SU-DHL-6 (cell line): ENCODE measurements at regions not wholly inside any gene's neighbourhood (a gene's known extent, or its start where the extent isn't known, plus 50 kb on each side); places are given as distances from the start of the nearest gene placed in this dataset.

Source experiments
- H2AFZ ChIP-seq: fragments of 200-600 bp; sonication (generic); 2 replicates; pipeline ENCODE4 v1.6.1; 2014; ENCODE audit warnings: low read depth, mild to moderate bottlenecking, moderate library complexity, mixed read lengths, antibody characterized with exemption, low read length; ENCODE audit not compliant: severe bottlenecking
- H3F3A ChIP-seq: fragments of 200-600 bp; shearing (Covaris generic); 2 replicates; pipeline ENCODE4 v1.6.0; 2016; ENCODE audit warnings: antibody characterized with exemption, mild to moderate bottlenecking; ENCODE audit not compliant: insufficient read depth
- H3K27ac ChIP-seq: fragments of 200-600 bp; sonication (generic); 2 replicates; pipeline ENCODE4 v1.5.1; 2016; ENCODE audit warnings: low read depth, mild to moderate bottlenecking, low read length, moderate library complexity, mixed read lengths
- H3K27me3 ChIP-seq: fragments of 200-600 bp; sonication (generic), shearing (Covaris generic); 2 replicates; pipeline ENCODE4 v1.6.0; 2014; ENCODE audit warnings: mild to moderate bottlenecking, low read length
- H3K36me3 ChIP-seq: fragments of 200-600 bp; sonication (generic); 2 replicates; pipeline ENCODE4 v1.6.1; 2014; ENCODE audit warnings: mild to moderate bottlenecking, low read length, mixed read lengths
- H3K4me2 ChIP-seq: fragments of 300-600, 200-600 bp; shearing (Covaris generic), sonication (generic); 2 replicates; pipeline ENCODE4 v1.6.0; 2014; ENCODE audit warnings: low read length, low read depth, mild to moderate bottlenecking; ENCODE audit not compliant: poor library complexity, severe bottlenecking
- H3K4me3 ChIP-seq: fragments of 200-600 bp; sonication (generic); 2 replicates; pipeline ENCODE4 v1.5.1; 2014; ENCODE audit warnings: antibody characterized with exemption, low read length, mild to moderate bottlenecking, mixed read lengths; ENCODE audit not compliant: insufficient read depth, poor library complexity, severe bottlenecking
- H3K79me2 ChIP-seq: fragments of 200-600 bp; sonication (generic); 2 replicates; pipeline ENCODE4 v1.6.1; 2014; ENCODE audit warnings: mild to moderate bottlenecking, low read length, moderate library complexity; ENCODE audit not compliant: insufficient read depth
- H3K9ac ChIP-seq: fragments of 200-600 bp; sonication (generic); 2 replicates; pipeline ENCODE4 v1.7.0; 2014; ENCODE audit warnings: mild to moderate bottlenecking, low read length
- H3K9me2 ChIP-seq: fragments of 200-600 bp; sonication (generic); replicated peaks from 2 replicates; pipeline ENCODE4 v1.6.1; 2014; ENCODE audit warnings: low read length; ENCODE audit not compliant: insufficient read depth
- H3K9me3 ChIP-seq: fragments of 200-600 bp; sonication (generic); 2 replicates; pipeline ENCODE4 v1.6.1; 2014; ENCODE audit warnings: low read length, mixed read lengths; ENCODE audit not compliant: insufficient read depth
- H4K20me1 ChIP-seq: fragments of 200-600 bp; sonication (generic); 2 replicates; pipeline ENCODE4 v1.6.1; 2014; ENCODE audit warnings: low read depth, mild to moderate bottlenecking, antibody characterized with exemption, low read length, moderate library complexity, mixed read lengths
- CTCF ChIP-seq: fragments of 200-600 bp; sonication (generic); IDR thresholded peaks from one replicate; pipeline ENCODE4 v1.5.1; 2017; ENCODE audit warnings: antibody characterized with exemption, mild to moderate bottlenecking, low read length, moderate library complexity; ENCODE audit not compliant: insufficient read depth, poor library complexity, severe bottlenecking
- EZH2phosphoT487 ChIP-seq: fragments of 200-600 bp; sonication (generic), shearing (Covaris generic); conservative IDR thresholded peaks from 2 replicates; pipeline ENCODE4 v1.6.1; 2018; ENCODE audit warnings: mild to moderate bottlenecking, antibody characterized with exemption, low read length, moderate library complexity, mixed read lengths

DNA sequence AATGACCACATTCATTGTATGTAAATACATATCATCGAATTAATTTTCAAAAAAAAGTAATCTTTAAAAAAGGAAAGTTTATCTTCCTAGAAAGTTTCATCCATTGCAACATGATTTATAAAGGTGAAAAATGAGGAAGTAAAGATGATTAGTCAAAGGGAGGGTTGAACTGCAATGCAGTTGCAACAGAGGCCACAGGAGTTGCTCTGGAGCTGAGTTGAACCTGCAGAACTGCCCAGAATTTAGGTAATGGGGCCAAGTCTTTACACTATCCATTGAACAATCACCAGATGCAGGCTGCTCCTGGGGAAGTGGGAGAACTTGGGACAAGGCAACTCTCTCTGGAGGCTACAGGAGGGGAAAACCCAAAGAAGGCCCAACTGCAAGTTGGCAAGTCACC lies 390.7 kb downstream of the METTL4 start:
- Histone ChIP-seq H3K4me3 (no peak overlapping the region), H3K9ac (no peak overlapping the region), H3K27me3 (no peaks in the 10 kb centered on the region), H3K79me2 (no peaks in the 10 kb centered on the region), H3K4me2 (no peak overlapping the region), H4K20me1 (no peaks in the 10 kb centered on the region), H3K27ac (no peak overlapping the region), H3F3A (no peaks in the 10 kb centered on the region), H2AFZ (no peak overlapping the region), H3K9me2 (no peaks in the 10 kb centered on the region), H3K36me3 (no peaks in the 10 kb centered on the region), H3K9me3 (no peaks in the 10 kb centered on the region)
- no peak for TF ChIP-seq CTCF
- no peak for TF ChIP-seq EZH2phosphoT487

- Histone ChIP-seq H3K9me2 (no peaks in the 10 kb centered on the region), H4K20me1 (no peaks in the 10 kb centered on the region), H3K27ac (no peak overlapping the region), H3K9me3 (no peaks in the 10 kb centered on the region), H3K36me3 (no peaks in the 10 kb centered on the region), H3K4me3 (no peak overlapping the region), H3F3A (no peaks in the 10 kb centered on the region), H2AFZ (no peak overlapping the region), H3K4me2 (no peak overlapping the region), H3K79me2 (no peaks in the 10 kb centered on the region), H3K9ac (no peak overlapping the region), H3K27me3 (no peaks in the 10 kb centered on the region)
- TF ChIP-seq EZH2phosphoT487 (no peak), CTCF (no peak)
These were observed 387.9 kb downstream of the METTL4 start for GRCh38 chr18:2183432-2183831.

DNA sequence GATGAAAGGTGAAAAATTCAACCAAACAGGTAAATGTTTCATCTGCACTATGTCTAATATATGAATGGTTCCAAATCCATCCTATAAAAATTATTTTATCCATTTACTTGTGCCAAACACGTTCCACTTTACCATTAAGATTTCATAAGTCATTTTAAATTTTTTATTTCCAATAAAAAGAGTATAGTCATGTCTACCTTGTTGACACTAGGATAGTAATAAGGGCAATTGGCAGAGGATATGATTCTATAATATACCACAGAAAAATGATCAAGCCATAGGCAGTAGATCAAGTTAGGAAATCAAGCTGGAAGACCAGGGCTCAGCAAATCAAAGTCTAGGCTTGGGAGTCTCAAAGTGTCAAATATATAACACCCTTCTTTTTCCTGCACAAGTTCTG lies 384.3 kb downstream of the METTL4 start:
- Histone ChIP-seq H3K79me2 (no peaks in the 10 kb centered on the region), H2AFZ (no peak overlapping the region), H3F3A (no peaks in the 10 kb centered on the region), H3K9me2 (no peaks in the 10 kb centered on the region), H3K4me3 (no peak overlapping the region), H3K4me2 (no peak overlapping the region), H4K20me1 (no peaks in the 10 kb centered on the region), H3K9ac (no peak overlapping the region), H3K9me3 (no peaks in the 10 kb centered on the region), H3K27me3 (no peaks in the 10 kb centered on the region), H3K36me3 (no peaks in the 10 kb centered on the region), H3K27ac (no peak overlapping the region)
- TF ChIP-seq CTCF (no peak), EZH2phosphoT487 (no peak)

GRCh38 chr18:2188258-2188657 lies 383.0 kb downstream of the METTL4 start:
- TF ChIP-seq EZH2phosphoT487: no peak
- no peak for TF ChIP-seq CTCF
- H3K4me3 ChIP-seq: no peak overlapping the region
- no peaks in the 10 kb centered on the region for H3K9me3 ChIP-seq
- H3K36me3 ChIP-seq: no peaks in the 10 kb centered on the region
- H3K9me2 ChIP-seq: no peaks in the 10 kb centered on the region
- no peak overlapping the region for H2AFZ ChIP-seq
- H4K20me1 ChIP-seq: no peaks in the 10 kb centered on the region
- H3F3A ChIP-seq: no peaks in the 10 kb centered on the region
- no peaks in the 10 kb centered on the region for H3K79me2 ChIP-seq
- no peak overlapping the region for H3K27ac ChIP-seq
- H3K9ac ChIP-seq: no peak overlapping the region
- no peak overlapping the region for H3K4me2 ChIP-seq
- H3K27me3 ChIP-seq: no peaks in the 10 kb centered on the region
